Activated CD8-positive, alpha-beta memory T cell treated with anti-CD3 and anti-CD28 coated beads for 36 hours (primary cell): ENCODE measurements at regions not wholly inside any gene's neighbourhood (a gene's known extent, or its start where the extent isn't known, plus 50 kb on each side); places are given as distances from the start of the nearest gene placed in this dataset.

Experiments used
- CTCF ChIA-PET: fragments of 350-600 bp; sonication (Branson Sonifier 250); formaldehyde crosslinking; loops from one replicate; lab custom pipeline; 2021; ENCODE audit warnings: antibody characterized with exemption; lab: Charles Lee
- POLR2A ChIA-PET: fragments of 350-600 bp; sonication (Branson Sonifier 250); formaldehyde crosslinking; loops from one replicate; lab custom pipeline; 2021; ENCODE audit warnings: antibody characterized with exemption; lab: Charles Lee

- ChIA-PET POLR2A (no interaction called here), CTCF (no interaction called here)
These were observed 113.1 kb downstream of the ZNF621 start for GRCh38 chr3:40637906-40638305.

GRCh38 chr3:40639006-40639405, 114.2 kb downstream of the ZNF621 start:
- ChIA-PET POLR2A (no interaction called here), CTCF (no interaction called here)

GRCh38 chr3:40642812-40643211, 118.1 kb downstream of the ZNF621 start:
- CTCF ChIA-PET: no interaction called here
- POLR2A ChIA-PET: no interaction called here

- ChIA-PET POLR2A (no interaction called here), CTCF (no interaction called here)
These were observed 121.1 kb downstream of the ZNF621 start for GRCh38 chr3:40645883-40646282.

GRCh38 chr3:40649346-40649745, 124.6 kb downstream of the ZNF621 start:
- ChIA-PET POLR2A (no interaction called here), CTCF (no interaction called here)

GRCh38 chr3:40652072-40652471, 127.3 kb downstream of the ZNF621 start:
- ChIA-PET CTCF (no interaction called here), POLR2A (no interaction called here)

GRCh38 chr3:40653001-40653400, 128.2 kb downstream of the ZNF621 start:
- POLR2A ChIA-PET: no interaction called here
- CTCF ChIA-PET: no interaction called here

- ChIA-PET CTCF (no interaction called here), POLR2A (no interaction called here)
These were observed 129.1 kb downstream of the ZNF621 start for GRCh38 chr3:40653878-40654277.

GRCh38 chr3:40655551-40655950, 130.8 kb downstream of the ZNF621 start:
- ChIA-PET CTCF (no interaction called here), POLR2A (no interaction called here)

GRCh38 chr3:40657623-40658022, 132.9 kb downstream of the ZNF621 start:
- ChIA-PET CTCF (no interaction called here), POLR2A (no interaction called here)

- POLR2A ChIA-PET: no interaction called here
- CTCF ChIA-PET: no interaction called here
These were observed 133.5 kb downstream of the ZNF621 start for GRCh38 chr3:40658305-40658704.

GRCh38 chr3:40660554-40660953, 135.8 kb downstream of the ZNF621 start:
- POLR2A ChIA-PET: no interaction called here
- CTCF ChIA-PET: no interaction called here

- ChIA-PET POLR2A (no interaction called here), CTCF (no interaction called here)
These were observed 136.5 kb downstream of the ZNF621 start for GRCh38 chr3:40661284-40661683.

GRCh38 chr3:40663280-40663679, 138.5 kb downstream of the ZNF621 start:
- ChIA-PET CTCF (no interaction called here), POLR2A (no interaction called here)

GRCh38 chr3:40669176-40669575, 144.4 kb downstream of the ZNF621 start:
- ChIA-PET POLR2A (no interaction called here), CTCF (no interaction called here)

GRCh38 chr3:40672861-40673260, 148.1 kb downstream of the ZNF621 start:
- POLR2A ChIA-PET: no interaction called here
- CTCF ChIA-PET: no interaction called here

GRCh38 chr3:40677321-40677720, 152.6 kb downstream of the ZNF621 start:
- POLR2A ChIA-PET: no interaction called here

GRCh38 chr3:40677749-40678148, 153.0 kb downstream of the ZNF621 start:
- ChIA-PET CTCF (no interaction called here), POLR2A (no interaction called here)

More at GRCh38 chr3:40677321-40677720, 152.6 kb downstream of the ZNF621 start:
- CTCF ChIA-PET: no interaction called here

- ChIA-PET POLR2A (no interaction called here), CTCF (no interaction called here)
These were observed 154.5 kb downstream of the ZNF621 start for GRCh38 chr3:40679290-40679689.

GRCh38 chr3:40680685-40681657, 156.2 kb downstream of the ZNF621 start:
- POLR2A ChIA-PET: no interaction called here
- CTCF ChIA-PET: no interaction called here

- ChIA-PET POLR2A (no interaction called here), CTCF (no interaction called here)
These were observed 156.9 kb downstream of the ZNF621 start for GRCh38 chr3:40681658-40682055.
